ENCODE measurements at regions not wholly inside any gene's neighbourhood (a gene's known extent, or its start where the extent isn't known, plus 50 kb on each side); places are given as distances from the start of the nearest gene placed in this dataset.

- Histone ChIP-seq H3K4me3 (ENCODE audit: low read length in 3 of 3) (no peak overlapping the region), H3K9ac (ENCODE audit: low read length in 3 of 3) (no peak overlapping the region), H3K27ac (ENCODE audit: low read depth in 2 of 2, low read length in 2 of 2) (no peak overlapping the region), H3K4me1 (ENCODE audit: control insufficient read depth in 2 of 3, insufficient read depth in 2 of 3, low read depth in 1 of 3, low read length in 3 of 3) (no peaks in the 10 kb centered on the region), H3K36me3 (ENCODE audit: control insufficient read depth in 2 of 3, insufficient read depth in 3 of 3, low read length in 3 of 3) (no peaks in the 10 kb centered on the region), H3K9me3 (ENCODE audit: control insufficient read depth in 2 of 3, insufficient read depth in 1 of 3, low read length in 3 of 3) (no peaks in the 10 kb centered on the region), H3K27me3 (ENCODE audit: control insufficient read depth, insufficient read depth, low read length) (no peaks in the 10 kb centered on the region)
- no peak for TF ChIP-seq CTCF (IDR thresholded peaks at IDR 0.05; ENCODE audit: borderline replicate concordance, extremely low read depth, insufficient read depth)
- FAIRE-seq (no peak), DNase-seq (no peak)
- intact Hi-C loops (cut with DNase I), result no loop called here
These were observed 864.6 kb downstream of the SUCLG1 start for GRCh38 chr2:83594241-83595120.

DNA sequence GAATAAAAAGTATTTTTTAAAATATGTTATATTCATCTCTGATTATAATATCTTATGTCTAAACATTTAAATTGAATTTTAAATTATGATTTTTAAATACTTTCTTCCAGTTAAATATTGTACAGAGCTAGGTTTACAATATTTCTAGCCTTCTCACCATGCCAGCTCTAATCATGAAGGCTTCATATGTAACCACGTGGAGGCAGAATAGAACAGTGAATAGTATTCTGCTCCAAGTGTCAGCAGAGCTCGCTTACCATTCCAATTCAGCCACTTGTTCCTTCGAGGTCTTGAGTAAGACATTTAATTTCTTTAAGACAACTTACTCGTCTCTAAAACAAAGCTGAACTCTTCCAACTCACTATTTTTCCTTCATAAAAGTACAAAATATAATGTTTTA is 871.8 kb downstream of the SUCLG1 start:
- H3K4me3 ChIP-seq (ENCODE audit: low read length in 3 of 3), result no peak overlapping the region
- H3K4me1 ChIP-seq (ENCODE audit: control insufficient read depth in 2 of 3, insufficient read depth in 2 of 3, low read depth in 1 of 3, low read length in 3 of 3), result no peaks in the 10 kb centered on the region
- no peaks in the 10 kb centered on the region for H3K36me3 ChIP-seq (ENCODE audit: control insufficient read depth in 2 of 3, insufficient read depth in 3 of 3, low read length in 3 of 3)
- no peak overlapping the region for H3K27ac ChIP-seq (ENCODE audit: low read depth in 2 of 2, low read length in 2 of 2)
- TF ChIP-seq CTCF (IDR thresholded peaks at IDR 0.05; ENCODE audit: borderline replicate concordance, extremely low read depth, insufficient read depth), result no peak
- intact Hi-C loops (cut with DNase I), result no loop called here
- DNase-seq (no peak), FAIRE-seq (no peak)
- H3K27me3 ChIP-seq (ENCODE audit: control insufficient read depth, insufficient read depth, low read length), result no peaks in the 10 kb centered on the region
- no peaks in the 10 kb centered on the region for H3K9me3 ChIP-seq (ENCODE audit: control insufficient read depth in 2 of 3, insufficient read depth in 1 of 3, low read length in 3 of 3)
- no peak overlapping the region for H3K9ac ChIP-seq (ENCODE audit: low read length in 3 of 3)

GRCh38 chr2:83585250-83585649 is 873.8 kb downstream of the SUCLG1 start:
- no peaks in the 10 kb centered on the region for H3K36me3 ChIP-seq (ENCODE audit: control insufficient read depth in 2 of 3, insufficient read depth in 3 of 3, low read length in 3 of 3)

More at GRCh38 chr2:83585250-83585649, 873.8 kb downstream of the SUCLG1 start:
- no peaks in the 10 kb centered on the region for H3K9me3 ChIP-seq (ENCODE audit: control insufficient read depth in 2 of 3, insufficient read depth in 1 of 3, low read length in 3 of 3)
- no peak overlapping the region for H3K9ac ChIP-seq (ENCODE audit: low read length in 3 of 3)
- FAIRE-seq (no peak), DNase-seq (no peak)
- no peaks in the 10 kb centered on the region for H3K27me3 ChIP-seq (ENCODE audit: control insufficient read depth, insufficient read depth, low read length)
- no peak overlapping the region for H3K27ac ChIP-seq (ENCODE audit: low read depth in 2 of 2, low read length in 2 of 2)
- no peak for TF ChIP-seq CTCF (IDR thresholded peaks at IDR 0.05; ENCODE audit: borderline replicate concordance, extremely low read depth, insufficient read depth)
- no peak overlapping the region for H3K4me3 ChIP-seq (ENCODE audit: low read length in 3 of 3)
- intact Hi-C loops (cut with DNase I), result no loop called here
- H3K4me1 ChIP-seq (ENCODE audit: control insufficient read depth in 2 of 3, insufficient read depth in 2 of 3, low read depth in 1 of 3, low read length in 3 of 3), result no peaks in the 10 kb centered on the region
